Ovary (tissue), 3 donors: ENCODE measurements at regions not wholly inside any gene's neighbourhood (a gene's known extent, or its start where the extent isn't known, plus 50 kb on each side); places are given as distances from the start of the nearest gene placed in this dataset.

ENCODE experiments used
- CTCF ChIP-seq, 3 donors: fragments of 450-650 bp in 2 of 3; fragments of 200-600 bp in 1 of 3; IDR thresholded peaks; one replicate each; pipeline versions ENCODE4 v1.5.1 to v1.8.0; 2016 to 2022; ENCODE audit warnings: antibody characterized with exemption in 3 of 3, mild to moderate bottlenecking in 1 of 3
- POLR2A ChIP-seq: fragments of 450-650 bp; IDR thresholded peaks from one replicate; pipeline ENCODE4 v1.6.1; 2017; ENCODE audit warnings: antibody characterized with exemption, mild to moderate bottlenecking, moderate library complexity
- donor health status: DM: no; HTN: no; CAD: no.

DNA sequence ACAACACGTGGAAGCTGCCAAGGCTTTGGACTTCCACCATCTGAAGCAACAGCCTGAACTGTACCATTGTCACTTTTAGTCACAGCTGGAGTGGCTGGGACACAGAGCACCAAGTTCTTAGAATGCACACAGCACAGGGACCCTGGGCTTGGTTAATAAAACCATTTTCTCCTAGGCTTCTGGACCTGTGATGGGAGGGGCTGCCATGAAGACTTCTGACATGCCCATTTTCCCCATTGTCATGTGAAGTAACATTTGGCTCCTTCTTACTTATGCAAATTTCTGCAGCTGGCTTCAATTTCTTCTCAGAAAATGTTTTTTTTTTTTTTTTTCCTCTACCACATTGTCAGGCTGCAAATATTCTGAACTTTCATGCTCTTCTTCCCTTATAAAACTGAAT lies 138.6 kb upstream of the BRINP3 start:
- TF ChIP-seq CTCF (IDR thresholded peaks at IDR 0.05) (no peak), POLR2A (no peak)
